T-cell (primary cell): ENCODE measurements at regions not wholly inside any gene's neighbourhood (a gene's known extent, or its start where the extent isn't known, plus 50 kb on each side); places are given as distances from the start of the nearest gene placed in this dataset.

ENCODE experiments used
- ATAC-seq, 4 experiments: fragments of 200-7000 bp in 3 of 4; fragments of 150-1000 bp in 1 of 4; cut with Tn5 transposase; replicated peaks in 1 of 4; 1 replicate in 3 of 4; 2 replicates in 1 of 4; pipeline ENCODE4 v1.10.0; 2021; ENCODE audit warnings: moderate library complexity in 3 of 4, mild to moderate bottlenecking in 2 of 4, moderate number of reproducible peaks in 1 of 4
- CTCF ChIA-PET, 2 donors: fragments of 300-600 bp; sonication (Branson Sonifier 250); formaldehyde crosslinking; loops; one replicate each; lab custom pipeline; 2022; ENCODE audit warnings: antibody characterized with exemption in 2 of 2; lab: Charles Lee
- POLR2A ChIA-PET, 2 donors: fragments of 300-600 bp; sonication (Branson Sonifier 250); formaldehyde crosslinking; loops; one replicate each; lab custom pipeline; 2022; ENCODE audit warnings: antibody characterized with exemption in 2 of 2; lab: Charles Lee
- DNase-seq, 35 experiments: peaks; one replicate each; pipeline versions ENCODE4 v3.0.0 to v3.0.0-alpha.2; 2013 to 2023
- H3K27ac ChIP-seq: one replicate; pipeline ENCODE4 v1.5.1; 2013; ENCODE audit warnings: low read length
- H3K27me3 ChIP-seq, 2 experiments: replicated peaks in 1 of 2; 1 replicate in 1 of 2; 2 replicates in 1 of 2; pipeline versions ENCODE4 v1.6.1 to v1.7.0; 2013; ENCODE audit warnings: low read length in 1 of 2, mixed read lengths in 1 of 2; ENCODE audit not compliant: control insufficient read depth in 2 of 2, insufficient read depth in 2 of 2; ENCODE audit errors: extremely low read depth in 1 of 2
- H3K36me3 ChIP-seq, 2 donors: 1 replicate in 1 of 2; 2 replicates in 1 of 2; pipeline versions ENCODE4 v1.6.1 to v1.7.0; 2013; ENCODE audit warnings: low read length in 1 of 2; ENCODE audit not compliant: control insufficient read depth in 2 of 2, insufficient read depth in 1 of 2; ENCODE audit errors: extremely low read depth in 1 of 2
- H3K4me1 ChIP-seq, 2 experiments: 1 replicate in 1 of 2; 2 replicates in 1 of 2; pipeline versions ENCODE4 v1.6.1 to v1.7.0; 2013; ENCODE audit warnings: low read length in 2 of 2, mixed read lengths in 1 of 2; ENCODE audit not compliant: insufficient read depth in 2 of 2, control insufficient read depth in 1 of 2; ENCODE audit errors: extremely low read depth in 1 of 2
- H3K4me3 ChIP-seq, 2 donors: 1 replicate in 1 of 2; 2 replicates in 1 of 2; pipeline versions ENCODE4 v1.5.1 to v1.7.0; 2013; ENCODE audit warnings: mild to moderate bottlenecking in 2 of 2, low read length in 1 of 2, moderate library complexity in 1 of 2; ENCODE audit not compliant: control insufficient read depth in 1 of 2; ENCODE audit errors: extremely low read depth in 1 of 2
- H3K9me3 ChIP-seq: 2 replicates; pipeline ENCODE4 v1.7.0; 2013
- H3K27ac Mint-ChIP-seq, 2 donors: one replicate each; pipeline ENCODE4 v1.8.0; 2020 to 2021; ENCODE audit warnings: mild to moderate bottlenecking in 2 of 2, mixed read lengths in 2 of 2
- H3K27me3 Mint-ChIP-seq, 2 donors: one replicate each; pipeline ENCODE4 v1.8.0; 2021 to 2022; ENCODE audit warnings: mixed read lengths in 2 of 2
- H3K36me3 Mint-ChIP-seq: one replicate; pipeline ENCODE4 v1.8.0; 2021; ENCODE audit warnings: mixed read lengths
- H3K4me1 Mint-ChIP-seq, 3 donors: one replicate each; pipeline ENCODE4 v1.8.0; 2020 to 2022; ENCODE audit warnings: mixed read lengths in 3 of 3, mild to moderate bottlenecking in 1 of 3
- H3K4me3 Mint-ChIP-seq, 3 donors: one replicate each; pipeline ENCODE4 v1.8.0; 2020 to 2022; ENCODE audit warnings: mild to moderate bottlenecking in 3 of 3, mixed read lengths in 3 of 3, moderate library complexity in 3 of 3
- H3K9me3 Mint-ChIP-seq, 3 donors: one replicate each; pipeline ENCODE4 v1.8.0; 2020 to 2022; ENCODE audit warnings: mixed read lengths in 3 of 3
- WGBS: methylation state at CpG from one replicate; pipeline ENCODE4 v1.1.5; 2013; ENCODE audit warnings: missing lambda C conversion rate; ENCODE audit not compliant: insufficient coverage; 5-methylcytosine and 5-hydroxymethylcytosine counted together

- CTCF ChIA-PET: no interaction called here
- no peaks in the 10 kb centered on the region for H3K9me3 ChIP-seq
- H3K27me3 ChIP-seq: no peaks in the 10 kb centered on the region
- Mint-ChIP-seq H3K27me3 (no peaks in the 10 kb centered on the region), H3K36me3 (peaks cover 5% of the 10 kb centered on the region), H3K4me1 (peaks cover 3 to 13% (median 9%) of the 10 kb centered on the region in 3 donors), H3K4me3 (no peak overlapping the region), H3K9me3 (peaks cover 2 to 15% (median 6%) of the 10 kb centered on the region in 3 donors), H3K27ac (no peak overlapping the region)
- no peak overlapping the region for H3K27ac ChIP-seq
- peaks cover 0 to 8% of the 10 kb centered on the region in 2 experiments for H3K4me1 ChIP-seq
- WGBS: no CpG with 5 or more reads among the region's 4 CpGs
- POLR2A ChIA-PET: interaction anchor here (0.6 to 0.7 kb wide), 3 partner anchors 16 to 1869 kb away, joined by 3 to 6 read pairs (median 4); no protein-coding TSS in a partner anchor
- ATAC-seq: no peak
- no peaks in the 10 kb centered on the region for H3K36me3 ChIP-seq
- no peak for DNase-seq
- no peak overlapping the region for H3K4me3 ChIP-seq
Measured at GRCh38 chr6:134415656-134416055, 97.7 kb upstream of the SGK1 start.

- Histone ChIP-seq H3K27ac (no peak overlapping the region), H3K36me3 (no peaks in the 10 kb centered on the region), H3K4me1 (peaks cover 0 to 8% of the 10 kb centered on the region in 2 experiments), H3K4me3 (no peak overlapping the region), H3K27me3 (no peaks in the 10 kb centered on the region), H3K9me3 (no peaks in the 10 kb centered on the region)
- Mint-ChIP-seq H3K4me1 (peaks cover 3 to 13% (median 9%) of the 10 kb centered on the region in 3 donors), H3K27ac (no peak overlapping the region), H3K4me3 (no peak overlapping the region), H3K36me3 (peaks cover 7% of the 10 kb centered on the region), H3K27me3 (no peaks in the 10 kb centered on the region), H3K9me3 (peaks cover 4 to 15% (median 6%) of the 10 kb centered on the region in 3 donors)
- DNase-seq (no peak), ATAC-seq (no peak)
- POLR2A ChIA-PET: interaction anchor here (0.6 kb wide), 2 partner anchors 164 to 1869 kb away, joined by 3 to 6 read pairs; no protein-coding TSS in a partner anchor
- no CpG with 5 or more reads among the region's 4 CpGs for WGBS
- CTCF ChIA-PET: no interaction called here
Measured at GRCh38 chr6:134415194-134415593, 97.3 kb upstream of the SGK1 start.

- ChIA-PET POLR2A (interaction anchor here (0.6 kb wide), 2 partner anchors 164 to 1870 kb away, joined by 3 to 6 read pairs; no protein-coding TSS in a partner anchor), CTCF (no interaction called here)
- no peak for DNase-seq
- H3K9me3 ChIP-seq: no peaks in the 10 kb centered on the region
- H3K27me3 ChIP-seq: no peaks in the 10 kb centered on the region
- Mint-ChIP-seq H3K27ac (no peak overlapping the region), H3K4me3 (no peak overlapping the region), H3K4me1 (peaks cover 3 to 13% (median 9%) of the 10 kb centered on the region in 3 donors), H3K27me3 (no peaks in the 10 kb centered on the region), H3K36me3 (peaks cover 7% of the 10 kb centered on the region), H3K9me3 (peaks cover 4 to 15% (median 6%) of the 10 kb centered on the region in 3 donors)
- no peak overlapping the region for H3K27ac ChIP-seq
- H3K4me1 ChIP-seq: peaks cover 0 to 8% of the 10 kb centered on the region in 2 experiments
- 94% methylated on average over 3 of the region's 7 CpGs for WGBS
- H3K36me3 ChIP-seq: no peaks in the 10 kb centered on the region
- ATAC-seq: no peak
- H3K4me3 ChIP-seq: no peak overlapping the region
Measured at GRCh38 chr6:134414793-134415192, 96.9 kb upstream of the SGK1 start.

- Mint-ChIP-seq H3K9me3 (peaks cover 4 to 15% (median 6%) of the 10 kb centered on the region in 3 donors), H3K36me3 (peaks cover 7% of the 10 kb centered on the region), H3K4me3 (no peak overlapping the region), H3K4me1 (peaks cover 3 to 13% (median 9%) of the 10 kb centered on the region in 3 donors), H3K27me3 (no peaks in the 10 kb centered on the region), H3K27ac (no peak overlapping the region)
- CTCF ChIA-PET: no interaction called here
- Histone ChIP-seq H3K27ac (no peak overlapping the region), H3K4me3 (no peak overlapping the region), H3K9me3 (no peaks in the 10 kb centered on the region), H3K36me3 (no peaks in the 10 kb centered on the region), H3K4me1 (peaks cover 0 to 8% of the 10 kb centered on the region in 2 experiments), H3K27me3 (no peaks in the 10 kb centered on the region)
- DNase-seq: no peak
- WGBS: 100% methylated on average over 1 of the region's 1 CpG
- POLR2A ChIA-PET: no interaction called here
- ATAC-seq: no peak
Measured at GRCh38 chr6:134413241-134413643, 95.3 kb upstream of the SGK1 start.

- Histone ChIP-seq H3K4me3 (no peak overlapping the region), H3K4me1 (peaks cover 0 to 2% of the 10 kb centered on the region in 2 experiments), H3K36me3 (no peaks in the 10 kb centered on the region), H3K27ac (no peak overlapping the region), H3K27me3 (no peaks in the 10 kb centered on the region), H3K9me3 (no peaks in the 10 kb centered on the region)
- ATAC-seq: no peak
- H3K4me3 Mint-ChIP-seq: no peak overlapping the region
- no peaks in the 10 kb centered on the region for H3K27me3 Mint-ChIP-seq
- DNase-seq: no peak
- H3K9me3 Mint-ChIP-seq: peaks cover 4 to 15% (median 6%) of the 10 kb centered on the region in 3 donors
- no peak overlapping the region for H3K27ac Mint-ChIP-seq
- 100% methylated on average over 1 of the region's 1 CpG for WGBS
- H3K36me3 Mint-ChIP-seq: peaks cover 7% of the 10 kb centered on the region
- CTCF ChIA-PET: no interaction called here
- H3K4me1 Mint-ChIP-seq: peaks cover 3 to 6% (median 5%) of the 10 kb centered on the region in 3 donors
- POLR2A ChIA-PET: no interaction called here
Measured at GRCh38 chr6:134410541-134410940, 92.6 kb upstream of the SGK1 start.

GRCh38 chr6:134407791-134408190 lies 89.9 kb upstream of the SGK1 start:
- no peaks in the 10 kb centered on the region for H3K4me1 ChIP-seq
- no peak overlapping the region for H3K27ac ChIP-seq
- H3K27me3 ChIP-seq: no peaks in the 10 kb centered on the region
- Mint-ChIP-seq H3K4me3 (no peak overlapping the region), H3K27ac (no peak overlapping the region), H3K4me1 (peaks cover 0 to 4% (median 0%) of the 10 kb centered on the region in 3 donors), H3K27me3 (no peaks in the 10 kb centered on the region), H3K9me3 (peaks cover 4 to 8% (median 4%) of the 10 kb centered on the region in 3 donors), H3K36me3 (peaks cover 3% of the 10 kb centered on the region)
- 100% methylated on average over 1 of the region's 2 CpGs for WGBS
- H3K4me3 ChIP-seq: no peak overlapping the region
- H3K36me3 ChIP-seq: no peaks in the 10 kb centered on the region
- ChIA-PET POLR2A (no interaction called here), CTCF (no interaction called here)
- H3K9me3 ChIP-seq: no peaks in the 10 kb centered on the region
- DNase-seq (no peak), ATAC-seq (no peak)
